Tibial nerve (tissue), 4 donors: ENCODE measurements at regions not wholly inside any gene's neighbourhood (a gene's known extent, or its start where the extent isn't known, plus 50 kb on each side); places are given as distances from the start of the nearest gene placed in this dataset.

Source experiments
- DNase-seq, 2 donors: peaks; one replicate each; pipeline ENCODE4 v3.0.0-alpha.2; 2019; ENCODE audit warnings: low spot score in 2 of 2
- H3K27ac ChIP-seq, 4 donors: fragments of 200-600 bp; sonication (generic) in 3 of 4; one replicate each; pipeline ENCODE4 v1.5.1; 2017 to 2019; ENCODE audit warnings: mild to moderate bottlenecking in 1 of 4
- H3K27me3 ChIP-seq, 2 donors: fragments of 200-600 bp; sonication (generic) in 1 of 2; one replicate each; pipeline versions ENCODE4 v1.5.1 to v1.6.0; 2017 to 2019
- H3K36me3 ChIP-seq, 3 donors: fragments of 200-600 bp; sonication (generic); one replicate each; pipeline ENCODE4 v1.5.1; 2018 to 2019
- H3K4me1 ChIP-seq, 4 donors: fragments of 200-600 bp; sonication (generic) in 3 of 4; one replicate each; pipeline ENCODE4 v1.5.1; 2017 to 2019
- H3K4me3 ChIP-seq, 4 donors: fragments of 200-600 bp; sonication (generic) in 3 of 4; one replicate each; pipeline ENCODE4 v1.5.1; 2017 to 2019; ENCODE audit warnings: mild to moderate bottlenecking in 1 of 4, moderate library complexity in 1 of 4
- H3K9me3 ChIP-seq, 4 donors: fragments of 200-600 bp; sonication (generic) in 3 of 4; one replicate each; pipeline ENCODE4 v1.5.1; 2017 to 2019
- CTCF ChIP-seq, 5 experiments: fragments of 200-600 bp in 3 of 5; fragments of 450-650 bp in 2 of 5; sonication (generic) in 3 of 5; IDR thresholded peaks; one replicate each; pipeline ENCODE4 v1.5.1; 2016 to 2019; ENCODE audit warnings: antibody characterized with exemption in 5 of 5, mild to moderate bottlenecking in 3 of 5, moderate library complexity in 2 of 5
- EP300 ChIP-seq, 2 donors: sonication (generic); formaldehyde crosslinking; IDR thresholded peaks; one replicate each; pipeline ENCODE4 v1.6.1; 2017; ENCODE audit warnings: antibody characterized with exemption in 2 of 2, mild to moderate bottlenecking in 1 of 2
- POLR2A ChIP-seq, 2 donors: fragments of 450-650 bp; IDR thresholded peaks; one replicate each; pipeline ENCODE4 v1.6.1; 2017; ENCODE audit warnings: antibody characterized with exemption in 2 of 2, mild to moderate bottlenecking in 2 of 2, moderate library complexity in 2 of 2
- WGBS, 2 donors: methylation state at CpG; one replicate each; pipeline ENCODE4 v1.1.5; 2018; 5-methylcytosine and 5-hydroxymethylcytosine counted together

- Histone ChIP-seq H3K9me3 (no peaks in the 10 kb centered on the region), H3K4me3 (no peak overlapping the region), H3K27ac (no peak overlapping the region), H3K4me1 (no peaks in the 10 kb centered on the region), H3K36me3 (no peaks in the 10 kb centered on the region), H3K27me3 (no peaks in the 10 kb centered on the region)
- DNase-seq, result no peak
- no peak for TF ChIP-seq EP300 (IDR thresholded peaks at IDR 0.05)
- TF ChIP-seq POLR2A (IDR thresholded peaks at IDR 0.05), result no peak
- no peak for TF ChIP-seq CTCF (IDR thresholded peaks at IDR 0.05)
These were observed 1125.5 kb upstream of the CNTNAP5 start for GRCh38 chr2:122899614-122900013.

- H3K9me3 ChIP-seq, result no peaks in the 10 kb centered on the region
- no peak overlapping the region for H3K4me3 ChIP-seq
- 73% methylated on average over 4 of the region's 4 CpGs for WGBS, 2 donors
- H3K27ac ChIP-seq, result no peak overlapping the region
- no peaks in the 10 kb centered on the region for H3K36me3 ChIP-seq
- DNase-seq, result no peak
- no peak for TF ChIP-seq POLR2A (IDR thresholded peaks at IDR 0.05)
- TF ChIP-seq CTCF (IDR thresholded peaks at IDR 0.05), result no peak
- TF ChIP-seq EP300 (IDR thresholded peaks at IDR 0.05), result no peak
- no peaks in the 10 kb centered on the region for H3K27me3 ChIP-seq
- H3K4me1 ChIP-seq, result no peaks in the 10 kb centered on the region
These were observed 1119.7 kb upstream of the CNTNAP5 start for GRCh38 chr2:122905431-122905830.

GRCh38 chr2:122908159-122908558 lies 1116.9 kb upstream of the CNTNAP5 start:
- H3K9me3 ChIP-seq, result no peaks in the 10 kb centered on the region
- no peaks in the 10 kb centered on the region for H3K4me1 ChIP-seq
- H3K36me3 ChIP-seq, result no peaks in the 10 kb centered on the region
- no peak overlapping the region for H3K27ac ChIP-seq
- no peak overlapping the region for H3K4me3 ChIP-seq
- H3K27me3 ChIP-seq, result no peaks in the 10 kb centered on the region
- 93 to 94% methylated on average over 1 of the region's 1 CpG for WGBS, 2 donors
- DNase-seq, result no peak
- TF ChIP-seq CTCF (IDR thresholded peaks at IDR 0.05) (no peak), EP300 (IDR thresholded peaks at IDR 0.05) (no peak), POLR2A (IDR thresholded peaks at IDR 0.05) (no peak)

GRCh38 chr2:122927197-122927596 lies 1097.9 kb upstream of the CNTNAP5 start:
- H3K4me1 ChIP-seq, result no peaks in the 10 kb centered on the region
- no peak overlapping the region for H3K4me3 ChIP-seq
- no peaks in the 10 kb centered on the region for H3K36me3 ChIP-seq
- WGBS, 2 donors, result 20 to 42% methylated on average over 3 of the region's 3 CpGs
- TF ChIP-seq POLR2A (IDR thresholded peaks at IDR 0.05), result no peak
- no peak for TF ChIP-seq EP300 (IDR thresholded peaks at IDR 0.05)
- TF ChIP-seq CTCF (IDR thresholded peaks at IDR 0.05), result no peak
- H3K27me3 ChIP-seq, result no peaks in the 10 kb centered on the region
- no peak overlapping the region for H3K27ac ChIP-seq
- H3K9me3 ChIP-seq, result peaks cover 0 to 18% (median 0%) of the 10 kb centered on the region in 4 donors
- no peak for DNase-seq

GRCh38 chr2:122927710-122928557 lies 1097.2 kb upstream of the CNTNAP5 start:
- 93 to 94% methylated on average over 4 of the region's 4 CpGs for WGBS, 2 donors
- TF ChIP-seq POLR2A (IDR thresholded peaks at IDR 0.05) (no peak), EP300 (IDR thresholded peaks at IDR 0.05) (no peak), CTCF (IDR thresholded peaks at IDR 0.05) (no peak)
- peaks cover 0 to 18% (median 0%) of the 10 kb centered on the region in 4 donors for H3K9me3 ChIP-seq
- no peaks in the 10 kb centered on the region for H3K36me3 ChIP-seq
- H3K27ac ChIP-seq, result no peak overlapping the region
- H3K4me3 ChIP-seq, result no peak overlapping the region
- H3K27me3 ChIP-seq, result no peaks in the 10 kb centered on the region
- no peak for DNase-seq
- no peaks in the 10 kb centered on the region for H3K4me1 ChIP-seq
